Keratinocyte (primary cell): ENCODE measurements at regions not wholly inside any gene's neighbourhood (a gene's known extent, or its start where the extent isn't known, plus 50 kb on each side); places are given as distances from the start of the nearest gene placed in this dataset.

Source experiments
- DNase-seq: peaks from one replicate; pipeline ENCODE4 v3.0.0-alpha.2; 2011; ENCODE audit warnings: low read depth, missing footprints, low spot score
- FAIRE-seq: peaks from 2 replicates; lab custom pipeline; 2011; peaks lifted over from hg19 to GRCh38; lab: Jason Lieb, UNC
- H2AFZ ChIP-seq: 2 replicates; pipeline ENCODE4 v1.6.0; 2012; ENCODE audit warnings: low read length, control low read depth, inconsistent platforms; ENCODE audit not compliant: control insufficient read depth
- H3K27ac ChIP-seq: 2 replicates; pipeline ENCODE4 v1.5.1; 2011; ENCODE audit warnings: low read length; ENCODE audit not compliant: control insufficient read depth, insufficient read depth
- H3K27me3 ChIP-seq: 3 replicates; pipeline ENCODE4 v1.6.0; 2011; ENCODE audit warnings: low read length; ENCODE audit not compliant: control insufficient read depth, insufficient read depth; ENCODE audit errors: extremely low read depth
- H3K36me3 ChIP-seq, 2 experiments: 2 replicates in 1 of 2; 3 replicates in 1 of 2; pipeline ENCODE4 v1.5.1; 2011; ENCODE audit warnings: low read length in 2 of 2, mild to moderate bottlenecking in 1 of 2; ENCODE audit not compliant: control insufficient read depth in 2 of 2, insufficient read depth in 2 of 2; ENCODE audit errors: extremely low read depth in 1 of 2
- H3K4me1 ChIP-seq: 3 replicates; pipeline ENCODE4 v1.5.1; 2011; ENCODE audit warnings: low read length; ENCODE audit not compliant: control insufficient read depth, insufficient read depth; ENCODE audit errors: extremely low read depth
- H3K4me2 ChIP-seq: 3 replicates; pipeline ENCODE4 v1.6.0; 2011; ENCODE audit warnings: low read depth, low read length; ENCODE audit not compliant: control insufficient read depth, insufficient read depth; ENCODE audit errors: extremely low read depth
- H3K4me3 ChIP-seq, 3 experiments: fragments of 200-600 bp in 1 of 3; sonication (generic) in 1 of 3; 2 replicates in 2 of 3; 3 replicates in 1 of 3; pipeline ENCODE4 v1.5.1; 2011 to 2016; ENCODE audit warnings: low read length in 3 of 3, mild to moderate bottlenecking in 3 of 3, control low read depth in 2 of 3, inconsistent platforms in 1 of 3, low read depth in 1 of 3, mixed read lengths in 1 of 3, mixed run types in 1 of 3, moderate library complexity in 1 of 3; ENCODE audit not compliant: control insufficient read depth in 2 of 3, insufficient read depth in 2 of 3; ENCODE audit errors: extremely low read depth in 1 of 3
- H3K79me2 ChIP-seq: 2 replicates; pipeline ENCODE4 v1.6.0; 2012; ENCODE audit warnings: low read length; ENCODE audit not compliant: control insufficient read depth, insufficient read depth
- H3K9ac ChIP-seq: 3 replicates; pipeline ENCODE4 v1.6.0; 2011; ENCODE audit warnings: low read length; ENCODE audit not compliant: control insufficient read depth, insufficient read depth; ENCODE audit errors: extremely low read depth
- H3K9me1 ChIP-seq: 3 replicates; pipeline ENCODE4 v1.6.0; 2011; ENCODE audit warnings: low read length; ENCODE audit not compliant: control insufficient read depth, insufficient read depth; ENCODE audit errors: extremely low read depth
- H3K9me3 ChIP-seq: 2 replicates; pipeline ENCODE4 v1.5.1; 2012; ENCODE audit warnings: low read depth, low read length; ENCODE audit not compliant: control insufficient read depth
- H4K20me1 ChIP-seq: 3 replicates; pipeline ENCODE4 v1.6.0; 2011; ENCODE audit warnings: low read length; ENCODE audit not compliant: control insufficient read depth, insufficient read depth; ENCODE audit errors: extremely low read depth
- CTCF ChIP-seq, 3 experiments: IDR thresholded peaks in 1 of 3; conservative IDR thresholded peaks in 1 of 3; optimal IDR thresholded peaks in 1 of 3; 2 replicates in 2 of 3; 3 replicates in 1 of 3; pipeline versions ENCODE3 to v1.5.1; 2011; ENCODE audit warnings: low read length in 3 of 3, mild to moderate bottlenecking in 3 of 3, moderate library complexity in 2 of 3, control low read depth in 1 of 3, inconsistent platforms in 1 of 3; ENCODE audit not compliant: insufficient read depth in 2 of 3; ENCODE audit errors: extremely low read depth in 1 of 3
- EZH2 ChIP-seq: IDR thresholded peaks from one replicate; pipeline ENCODE4 v1.6.1; 2012; ENCODE audit warnings: inconsistent platforms, mild to moderate bottlenecking, low read length, moderate library complexity
- dilution Hi-C: fragments of 300-500 bp; cut with MboI; formaldehyde crosslinking; loops from one replicate; pipeline ENCODE4 v1.7.0; 2020; ENCODE audit warnings: low sequenced_read_pairs; ENCODE audit not compliant: extremely low pct_ligation_motif_present

DNA sequence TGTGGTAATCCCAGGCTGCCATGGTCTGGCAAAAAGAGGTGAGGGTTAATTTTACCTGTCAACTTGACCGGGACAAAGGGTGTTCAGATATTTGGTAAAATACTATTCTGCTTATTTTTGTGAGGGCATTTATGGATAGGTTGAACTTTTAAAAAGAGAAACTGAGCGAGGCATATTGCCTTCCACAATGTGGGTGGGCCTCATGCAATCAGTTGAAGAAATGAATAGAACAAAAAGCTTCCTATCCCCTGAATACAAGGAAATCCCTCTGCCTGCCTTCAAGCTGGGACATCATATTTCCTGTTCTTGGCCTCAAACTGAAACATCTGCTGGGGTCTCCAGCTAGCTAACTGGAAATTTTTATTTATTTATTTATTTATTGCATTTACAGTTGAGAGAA lies 734.7 kb downstream of the IRX1 start:
- H4K20me1 ChIP-seq: no peaks in the 10 kb centered on the region
- dilution Hi-C loops: no loop called here
- no peak overlapping the region for H2AFZ ChIP-seq
- H3K4me3 ChIP-seq: no peak overlapping the region
- H3K9ac ChIP-seq: no peak overlapping the region
- H3K4me2 ChIP-seq: no peak overlapping the region
- DNase-seq: no peak
- H3K27ac ChIP-seq: no peak overlapping the region
- no peak for FAIRE-seq
- no peaks in the 10 kb centered on the region for H3K9me1 ChIP-seq
- no peaks in the 10 kb centered on the region for H3K79me2 ChIP-seq
- no peaks in the 10 kb centered on the region for H3K9me3 ChIP-seq
- no peak for TF ChIP-seq CTCF (optimal IDR thresholded peaks at IDR 0.05 in 1 of 3, IDR thresholded peaks at IDR 0.05 in 1 of 3, conservative IDR thresholded peaks at IDR 0.05 in 1 of 3; ENCODE audit: extremely low read depth in 1 of 3, insufficient read depth in 2 of 3, low read length in 3 of 3)
- no peak for TF ChIP-seq EZH2
- no peaks in the 10 kb centered on the region for H3K4me1 ChIP-seq
- no peaks in the 10 kb centered on the region for H3K27me3 ChIP-seq
- H3K36me3 ChIP-seq: no peaks in the 10 kb centered on the region

DNA sequence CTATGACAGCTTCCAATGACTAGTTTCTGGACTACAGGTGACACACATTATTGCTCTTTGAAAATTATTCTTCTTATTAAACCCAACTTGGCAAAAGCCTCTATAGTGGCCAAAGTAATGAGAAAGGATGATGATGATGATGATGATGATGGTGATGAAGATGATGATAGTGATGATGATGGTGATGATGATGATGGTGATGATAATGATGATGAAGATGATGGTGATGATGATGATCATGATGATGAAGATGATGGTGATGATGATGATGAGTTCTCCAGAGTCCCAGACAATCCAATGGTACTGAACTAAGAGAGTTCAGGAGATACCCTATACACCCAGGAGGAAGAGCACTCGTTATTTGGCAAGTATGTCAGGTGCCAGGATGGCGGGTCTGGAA lies 739.4 kb downstream of the IRX1 start:
- no peak overlapping the region for H3K9ac ChIP-seq
- no peaks in the 10 kb centered on the region for H3K79me2 ChIP-seq
- no peaks in the 10 kb centered on the region for H3K36me3 ChIP-seq
- H3K27me3 ChIP-seq: no peaks in the 10 kb centered on the region
- H3K4me3 ChIP-seq: no peak overlapping the region
- DNase-seq (no peak), FAIRE-seq (no peak)
- no peaks in the 10 kb centered on the region for H3K9me3 ChIP-seq
- H3K4me2 ChIP-seq: no peak overlapping the region
- no peak overlapping the region for H2AFZ ChIP-seq
- no peaks in the 10 kb centered on the region for H3K9me1 ChIP-seq
- dilution Hi-C loops: no loop called here
- no peak for TF ChIP-seq CTCF (optimal IDR thresholded peaks at IDR 0.05 in 1 of 3, IDR thresholded peaks at IDR 0.05 in 1 of 3, conservative IDR thresholded peaks at IDR 0.05 in 1 of 3; ENCODE audit: extremely low read depth in 1 of 3, insufficient read depth in 2 of 3, low read length in 3 of 3)
- no peak for TF ChIP-seq EZH2
- no peaks in the 10 kb centered on the region for H3K4me1 ChIP-seq
- no peak overlapping the region for H3K27ac ChIP-seq
- no peaks in the 10 kb centered on the region for H4K20me1 ChIP-seq
